IMR-90 (cell line): ENCODE measurements at regions not wholly inside any gene's neighbourhood (a gene's known extent, or its start where the extent isn't known, plus 50 kb on each side); places are given as distances from the start of the nearest gene placed in this dataset.

ENCODE experiments used
- ATAC-seq: fragments of 200-7000 bp; cut with Tn5 transposase; 2 replicates; pipeline ENCODE4 v1.9.1; 2020; ENCODE audit warnings: low read depth, mild to moderate bottlenecking, moderate library complexity
- BruUV-seq: library from RNA; stranded (reverse); fragments of 400-500 nt; replicated peaks from 2 replicates; lab custom pipeline; 2021; lab: Mats Ljungman, UMichigan
- CTCF ChIA-PET: fragments of 300-600 bp; formaldehyde crosslinking; extraction: SDS; loops from one replicate; lab custom pipeline; 2021; ENCODE audit warnings: antibody characterized with exemption; lab: Yijun Ruan, JAX
- POLR2A ChIA-PET: fragments of 300-600 bp; sonication (Branson Sonifier 250); formaldehyde crosslinking; loops from one replicate; lab custom pipeline; 2022; ENCODE audit warnings: antibody characterized with exemption; ENCODE audit not compliant: unreplicated experiment; lab: Charles Lee
- DNase-seq: peaks from one replicate; pipeline ENCODE4 v3.0.0; 2013
- H2AFZ ChIP-seq: replicated peaks from 2 replicates; pipeline ENCODE3; 2013; ENCODE audit warnings: low read length, mild to moderate bottlenecking; ENCODE audit not compliant: poor library complexity
- H2AK5ac ChIP-seq: 2 replicates; pipeline ENCODE4 v1.6.1; 2013; ENCODE audit warnings: low read depth, low read length, inconsistent platforms
- H2AK9ac ChIP-seq: replicated peaks from 2 replicates; pipeline ENCODE3; 2013; ENCODE audit warnings: mild to moderate bottlenecking, low read depth, low read length, moderate library complexity; ENCODE audit not compliant: poor library complexity
- H2BK120ac ChIP-seq: 2 replicates; pipeline ENCODE4 v1.6.1; 2013; ENCODE audit warnings: low read depth, low read length, inconsistent platforms
- H2BK15ac ChIP-seq: 3 replicates; pipeline ENCODE4 v1.6.1; 2013; ENCODE audit warnings: low read depth, low read length, inconsistent platforms
- H2BK20ac ChIP-seq: 2 replicates; pipeline ENCODE4 v1.6.1; 2013; ENCODE audit warnings: low read depth, mild to moderate bottlenecking, inconsistent platforms, low read length, moderate library complexity
- H2BK5ac ChIP-seq: 2 replicates; pipeline ENCODE4 v1.6.1; 2013; ENCODE audit warnings: mild to moderate bottlenecking, low read depth, low read length, inconsistent platforms; ENCODE audit not compliant: poor library complexity, severe bottlenecking
- H3K14ac ChIP-seq: replicated peaks from 2 replicates; pipeline ENCODE4 v1.6.1; 2013; ENCODE audit warnings: low read depth, low read length, inconsistent platforms
- H3K18ac ChIP-seq: 2 replicates; pipeline ENCODE4 v1.6.1; 2013; ENCODE audit warnings: low read depth, low read length, control low read depth
- H3K23ac ChIP-seq: 2 replicates; pipeline ENCODE4 v1.6.1; 2013; ENCODE audit warnings: low read depth, low read length, inconsistent platforms
- H3K27ac ChIP-seq: 2 replicates; pipeline ENCODE4 v1.5.1; 2013; ENCODE audit warnings: mild to moderate bottlenecking, control low read depth, low read length; ENCODE audit not compliant: insufficient read depth
- H3K27me3 ChIP-seq: 2 replicates; pipeline ENCODE4 v1.6.1; 2013; ENCODE audit warnings: low read length; ENCODE audit not compliant: control insufficient read depth, insufficient read depth
- H3K36me3 ChIP-seq: 2 replicates; pipeline ENCODE4 v1.6.1; 2013; ENCODE audit warnings: low read length, mixed read lengths; ENCODE audit not compliant: control insufficient read depth, insufficient read depth
- H3K4ac ChIP-seq: 2 replicates; pipeline ENCODE4 v1.6.1; 2013; ENCODE audit warnings: low read depth, low read length, inconsistent platforms
- H3K4me1 ChIP-seq: 2 replicates; pipeline ENCODE4 v1.6.1; 2013; ENCODE audit warnings: low read length, mixed read lengths; ENCODE audit not compliant: control insufficient read depth, insufficient read depth
- H3K4me2 ChIP-seq: 2 replicates; pipeline ENCODE4 v1.6.1; 2013; ENCODE audit warnings: low read depth, mild to moderate bottlenecking, control low read depth, low read length, moderate library complexity
- H3K4me3 ChIP-seq: 2 replicates; pipeline ENCODE4 v1.5.1; 2013; ENCODE audit warnings: low read depth, mild to moderate bottlenecking, control low read depth, low read length, moderate library complexity; ENCODE audit not compliant: insufficient read depth
- H3K56ac ChIP-seq: 2 replicates; pipeline ENCODE4 v1.6.1; 2013; ENCODE audit warnings: low read length, inconsistent platforms; ENCODE audit not compliant: insufficient read depth; ENCODE audit errors: extremely low read depth
- H3K79me1 ChIP-seq, 2 experiments: 2 replicates each; pipeline ENCODE4 v1.6.1; 2013; ENCODE audit warnings: low read length in 2 of 2, inconsistent platforms in 1 of 2, low read depth in 1 of 2
- H3K9ac ChIP-seq: 2 replicates; pipeline ENCODE4 v1.6.1; 2013; ENCODE audit warnings: low read depth, low read length, control low read depth
- H3K9me1 ChIP-seq: 2 replicates; pipeline ENCODE4 v1.6.1; 2013; ENCODE audit warnings: low read length, inconsistent platforms; ENCODE audit not compliant: insufficient read depth
- H3K9me3 ChIP-seq: 2 replicates; pipeline ENCODE4 v1.6.1; 2013; ENCODE audit warnings: low read length; ENCODE audit not compliant: control insufficient read depth, insufficient read depth
- H4K20me1 ChIP-seq: 2 replicates; pipeline ENCODE4 v1.6.1; 2013; ENCODE audit warnings: low read length, inconsistent platforms; ENCODE audit not compliant: insufficient read depth
- H4K5ac ChIP-seq: 2 replicates; pipeline ENCODE4 v1.6.1; 2013; ENCODE audit warnings: mild to moderate bottlenecking, low read depth, low read length, control low read depth
- H4K8ac ChIP-seq, 2 experiments: 2 replicates each; pipeline ENCODE4 v1.6.1; 2013; ENCODE audit warnings: low read depth in 2 of 2, low read length in 2 of 2, control low read depth in 1 of 2, inconsistent platforms in 1 of 2
- H4K91ac ChIP-seq: 2 replicates; pipeline ENCODE4 v1.6.1; 2013; ENCODE audit warnings: low read depth, low read length, inconsistent platforms; ENCODE audit not compliant: insufficient read depth
- BHLHE40 ChIP-seq: fragments of 150-350 bp; IDR thresholded peaks from 2 replicates; pipeline ENCODE4 v1.6.1; 2016; ENCODE audit warnings: mild to moderate bottlenecking, low read depth, low read length
- CEBPB ChIP-seq: IDR thresholded peaks from 2 replicates; pipeline ENCODE4 v1.6.1; 2012; ENCODE audit warnings: low read depth, low read length, improper control_type of control experiment
- CHD1 ChIP-seq: IDR thresholded peaks from 2 replicates; pipeline ENCODE4 v1.6.1; 2012; ENCODE audit warnings: low read depth, low read length, improper control_type of control experiment
- FOS ChIP-seq: fragments of 150-350 bp; IDR thresholded peaks from 2 replicates; pipeline ENCODE4 v1.6.1; 2016; ENCODE audit warnings: low read depth, low read length
- MAZ ChIP-seq: IDR thresholded peaks from 2 replicates; pipeline ENCODE4 v1.6.1; 2012; ENCODE audit warnings: low read depth, mild to moderate bottlenecking, low read length, improper control_type of control experiment, moderate library complexity, borderline replicate concordance
- MXI1 ChIP-seq: IDR thresholded peaks from 2 replicates; pipeline ENCODE4 v1.6.1; 2012; ENCODE audit warnings: low read depth, mild to moderate bottlenecking, low read length, moderate library complexity, borderline replicate concordance
- NFE2L2 ChIP-seq: fragments of 150-350 bp; IDR thresholded peaks from 2 replicates; pipeline ENCODE4 v1.6.1; 2016; ENCODE audit warnings: low read depth, mild to moderate bottlenecking, low read length
- POLR2A ChIP-seq: IDR thresholded peaks from 2 replicates; pipeline ENCODE4 v1.6.1; 2012; ENCODE audit warnings: mild to moderate bottlenecking, low read depth, low read length
- RAD21 ChIP-seq: IDR thresholded peaks from 2 replicates; pipeline ENCODE4 v1.6.1; 2012; ENCODE audit warnings: low read length, improper control_type of control experiment
- RCOR1 ChIP-seq: IDR thresholded peaks from 2 replicates; pipeline ENCODE4 v1.6.1; 2012; ENCODE audit warnings: mild to moderate bottlenecking, low read length, improper control_type of control experiment; ENCODE audit not compliant: insufficient replicate concordance
- RFX5 ChIP-seq: IDR thresholded peaks from 2 replicates; pipeline ENCODE4 v1.8.0; 2012; ENCODE audit warnings: low read depth, mild to moderate bottlenecking, low read length, moderate library complexity
- SMC3 ChIP-seq: fragments of 150-350 bp; IDR thresholded peaks from 2 replicates; pipeline ENCODE4 v1.6.1; 2016; ENCODE audit warnings: low read depth, mild to moderate bottlenecking, antibody characterized with exemption, low read length, moderate library complexity
- whole genome bisulfite sequencing, 2 experiments: methylation state at CpG; one replicate each; pipeline versions ENCODE4 v1.1.5 to v1.1.7; 2013; ENCODE audit warnings: missing lambda C conversion rate in 2 of 2; ENCODE audit not compliant: insufficient read length in 1 of 2; ENCODE audit errors: extremely low coverage in 2 of 2; 5-methylcytosine and 5-hydroxymethylcytosine counted together
- dilution Hi-C: fragments of 300-500 bp; cut with HindIII; formaldehyde crosslinking; loops from one replicate; pipeline ENCODE4 v1.14.3; 2018; ENCODE audit warnings: low sequenced_read_pairs; ENCODE audit not compliant: unreplicated experiment
- in situ Hi-C: fragments of 300-500 bp; cut with MboI; formaldehyde crosslinking; loops from 3 replicates; pipeline ENCODE4 v1.14.3; 2019; ENCODE audit warnings: low sequenced_read_pairs, inconsistent platforms, mixed read lengths
- intact Hi-C: fragments of 100-400 bp; cut with micrococcal nuclease; formaldehyde crosslinking; loops from 2 replicates; pipeline ENCODE4 v1.10.0; 2022
- TF ChIP-seq, protein P1 (sequence below): conservative IDR thresholded peaks from 2 replicates; pipeline ENCODE4 v1.5.1; 2012; ENCODE audit warnings: mild to moderate bottlenecking, low read depth, low read length, improper control_type of control experiment
- TF ChIP-seq, protein P2 (sequence below): fragments of 150-350 bp; IDR thresholded peaks from 2 replicates; pipeline ENCODE4 v1.6.1; 2017; ENCODE audit warnings: mild to moderate bottlenecking, antibody characterized with exemption, low read length, low read depth
- TF ChIP-seq, protein P3 (sequence below): fragments of 150-350 bp; IDR thresholded peaks from 2 replicates; pipeline ENCODE4 v1.6.1; 2016; ENCODE audit warnings: low read depth, mild to moderate bottlenecking, low read length, moderate library complexity, borderline replicate concordance

DNA sequence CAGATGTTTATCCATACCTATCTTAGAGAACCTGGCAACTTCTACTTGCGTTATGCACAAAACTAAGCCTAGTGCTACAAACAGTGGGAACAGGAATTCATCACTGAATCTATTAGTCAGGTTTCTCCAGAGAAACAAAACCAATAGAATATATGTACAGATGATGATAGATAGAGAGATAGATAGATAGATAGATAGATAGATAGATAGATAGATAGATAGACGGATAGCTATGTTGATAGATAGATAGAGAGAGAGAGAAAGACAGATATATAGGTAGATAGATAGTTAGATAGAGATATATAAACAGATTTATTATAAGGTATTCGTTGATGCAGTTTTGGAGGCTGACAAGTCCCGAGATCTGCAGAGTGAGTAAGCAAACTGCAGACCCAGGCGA is 495.6 kb downstream of the TMEM114 start:
- H3K9ac ChIP-seq = no peak overlapping the region
- H3K27me3 ChIP-seq = no peaks in the 10 kb centered on the region
- H3K18ac ChIP-seq = no peak overlapping the region
- TF ChIP-seq MXI1 (no peak), POLR2A (no peak), BHLHE40 (no peak), SMC3 (no peak), MAZ (no peak), CHD1 (no peak), RFX5 (no peak), FOS (no peak), CEBPB (no peak), RCOR1 (no peak), RAD21 (no peak), NFE2L2 (no peak)
- TF ChIP-seq, protein P1, sequence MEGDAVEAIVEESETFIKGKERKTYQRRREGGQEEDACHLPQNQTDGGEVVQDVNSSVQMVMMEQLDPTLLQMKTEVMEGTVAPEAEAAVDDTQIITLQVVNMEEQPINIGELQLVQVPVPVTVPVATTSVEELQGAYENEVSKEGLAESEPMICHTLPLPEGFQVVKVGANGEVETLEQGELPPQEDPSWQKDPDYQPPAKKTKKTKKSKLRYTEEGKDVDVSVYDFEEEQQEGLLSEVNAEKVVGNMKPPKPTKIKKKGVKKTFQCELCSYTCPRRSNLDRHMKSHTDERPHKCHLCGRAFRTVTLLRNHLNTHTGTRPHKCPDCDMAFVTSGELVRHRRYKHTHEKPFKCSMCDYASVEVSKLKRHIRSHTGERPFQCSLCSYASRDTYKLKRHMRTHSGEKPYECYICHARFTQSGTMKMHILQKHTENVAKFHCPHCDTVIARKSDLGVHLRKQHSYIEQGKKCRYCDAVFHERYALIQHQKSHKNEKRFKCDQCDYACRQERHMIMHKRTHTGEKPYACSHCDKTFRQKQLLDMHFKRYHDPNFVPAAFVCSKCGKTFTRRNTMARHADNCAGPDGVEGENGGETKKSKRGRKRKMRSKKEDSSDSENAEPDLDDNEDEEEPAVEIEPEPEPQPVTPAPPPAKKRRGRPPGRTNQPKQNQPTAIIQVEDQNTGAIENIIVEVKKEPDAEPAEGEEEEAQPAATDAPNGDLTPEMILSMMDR = no peak
- TF ChIP-seq, protein P2, sequence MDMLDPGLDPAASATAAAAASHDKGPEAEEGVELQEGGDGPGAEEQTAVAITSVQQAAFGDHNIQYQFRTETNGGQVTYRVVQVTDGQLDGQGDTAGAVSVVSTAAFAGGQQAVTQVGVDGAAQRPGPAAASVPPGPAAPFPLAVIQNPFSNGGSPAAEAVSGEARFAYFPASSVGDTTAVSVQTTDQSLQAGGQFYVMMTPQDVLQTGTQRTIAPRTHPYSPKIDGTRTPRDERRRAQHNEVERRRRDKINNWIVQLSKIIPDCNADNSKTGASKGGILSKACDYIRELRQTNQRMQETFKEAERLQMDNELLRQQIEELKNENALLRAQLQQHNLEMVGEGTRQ = no peak
- TF ChIP-seq, protein P3, sequence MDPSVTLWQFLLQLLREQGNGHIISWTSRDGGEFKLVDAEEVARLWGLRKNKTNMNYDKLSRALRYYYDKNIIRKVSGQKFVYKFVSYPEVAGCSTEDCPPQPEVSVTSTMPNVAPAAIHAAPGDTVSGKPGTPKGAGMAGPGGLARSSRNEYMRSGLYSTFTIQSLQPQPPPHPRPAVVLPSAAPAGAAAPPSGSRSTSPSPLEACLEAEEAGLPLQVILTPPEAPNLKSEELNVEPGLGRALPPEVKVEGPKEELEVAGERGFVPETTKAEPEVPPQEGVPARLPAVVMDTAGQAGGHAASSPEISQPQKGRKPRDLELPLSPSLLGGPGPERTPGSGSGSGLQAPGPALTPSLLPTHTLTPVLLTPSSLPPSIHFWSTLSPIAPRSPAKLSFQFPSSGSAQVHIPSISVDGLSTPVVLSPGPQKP = no peak
- no peak overlapping the region for H4K8ac ChIP-seq
- H4K5ac ChIP-seq = no peak overlapping the region
- H3K14ac ChIP-seq = no peak overlapping the region
- H3K4me3 ChIP-seq = no peak overlapping the region
- no peak overlapping the region for H3K4ac ChIP-seq
- no TSS peak for BruUV-seq
- H2BK20ac ChIP-seq = no peak overlapping the region
- no peaks in the 10 kb centered on the region for H3K36me3 ChIP-seq
- peaks cover 14% of the 10 kb centered on the region for H3K9me3 ChIP-seq
- dilution Hi-C loops = no loop called here
- H3K4me2 ChIP-seq = no peak overlapping the region
- in situ Hi-C loops = no loop called here
- intact Hi-C loops = no loop called here
- DNase-seq (no peak), ATAC-seq (no peak)
- no peak overlapping the region for H2BK120ac ChIP-seq
- H3K27ac ChIP-seq = no peak overlapping the region
- H2AK5ac ChIP-seq = no peak overlapping the region
- H2AFZ ChIP-seq = no peak overlapping the region
- H4K20me1 ChIP-seq = no peaks in the 10 kb centered on the region
- H3K9me1 ChIP-seq = no peaks in the 10 kb centered on the region
- H2AK9ac ChIP-seq = no peak overlapping the region
- CTCF ChIA-PET = interaction anchor here (0.7 kb wide), 1 partner anchor 1214 kb away, joined by 4 read pairs; no protein-coding TSS in a partner anchor
- H3K23ac ChIP-seq = no peak overlapping the region
- POLR2A ChIA-PET = no interaction called here
- no CpG with 5 or more reads among the region's 5 CpGs for WGBS, 2 experiments
- H3K4me1 ChIP-seq = no peaks in the 10 kb centered on the region
- no peaks in the 10 kb centered on the region for H3K79me1 ChIP-seq
- H2BK15ac ChIP-seq = no peak overlapping the region
- H2BK5ac ChIP-seq = no peak overlapping the region
- no peak overlapping the region for H4K91ac ChIP-seq
- no peak overlapping the region for H3K56ac ChIP-seq
